ENCODE measurements at regions not wholly inside any gene's neighbourhood (a gene's known extent, or its start where the extent isn't known, plus 50 kb on each side); places are given as distances from the start of the nearest gene placed in this dataset.

DNA sequence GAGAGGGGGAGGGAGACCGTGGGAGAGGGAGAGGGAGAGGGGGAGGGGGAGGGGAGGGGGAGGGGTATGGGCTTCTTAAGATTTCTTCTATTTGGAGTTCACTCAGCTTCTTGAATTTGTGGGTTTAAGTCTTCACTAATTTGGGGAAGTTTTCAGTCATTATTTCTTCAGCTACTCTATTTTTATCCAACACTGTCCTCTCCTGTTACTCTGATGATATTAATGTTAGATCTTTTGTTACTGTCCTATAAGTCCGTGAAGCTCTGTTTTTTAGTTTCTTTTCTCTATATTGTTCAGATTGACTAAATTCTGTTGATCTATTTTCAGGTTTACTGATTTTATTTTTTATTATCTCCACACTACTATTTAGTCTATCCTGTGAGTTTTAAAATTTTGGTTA is 351.5 kb upstream of the TPM1 start:
- TF ChIP-seq CTCF (IDR thresholded peaks at IDR 0.05; ENCODE audit: poor library complexity, severe bottlenecking) (no peak), POLR2AphosphoS5 (IDR thresholded peaks at IDR 0.05) (no peak), EP300 (conservative IDR thresholded peaks at IDR 0.05; ENCODE audit: poor library complexity, severe bottlenecking) (no peak), RAD21 (conservative IDR thresholded peaks at IDR 0.05) (no peak), EZH2 (IDR thresholded peaks at IDR 0.05; ENCODE audit: borderline replicate concordance, insufficient read depth, low read length, poor library complexity, severe bottlenecking) (no peak), TAF1 (IDR thresholded peaks at IDR 0.05; ENCODE audit: low read depth) (no peak)
